A549 (cell line): ENCODE measurements at regions not wholly inside any gene's neighbourhood (a gene's known extent, or its start where the extent isn't known, plus 50 kb on each side); places are given as distances from the start of the nearest gene placed in this dataset.
A peak's percentile ranks its signal among the peaks of the same experiment; 100 is the strongest.

Source experiments
- ATAC-seq, 2 experiments: fragments of 200-7000 bp in 1 of 2; fragments of >200 bp in 1 of 2; cut with Nextera tagmentation in 1 of 2; cut with Tn5 transposase in 1 of 2; 3 replicates each; pipeline versions ENCODE4 v1.8.0 to v1.9.1; 2018 to 2020; ENCODE audit warnings: mild to moderate bottlenecking in 1 of 2, moderate library complexity in 1 of 2
- CTCF ChIA-PET: fragments of 300-600 bp; sonication (Branson Sonifier 250); formaldehyde crosslinking; extraction: SDS; loops from one replicate; lab custom pipeline; 2021; ENCODE audit warnings: antibody characterized with exemption, inconsistent platforms; lab: Yijun Ruan, JAX
- POLR2A ChIA-PET: fragments of 350-600 bp; formaldehyde crosslinking; extraction: SDS; loops from one replicate; lab custom pipeline; 2021; ENCODE audit warnings: antibody characterized with exemption, inconsistent platforms; lab: Yijun Ruan, JAX
- DNase-seq, 2 experiments: peaks; one replicate each; pipeline versions ENCODE4 v3.0.0 to v3.0.0-alpha.2; 2011 to 2016; ENCODE audit warnings: low read depth in 1 of 2, low spot score in 1 of 2
- FAIRE-seq: peaks from 2 replicates; lab custom pipeline; 2011; peaks lifted over from hg19 to GRCh38; lab: Jason Lieb, UNC
- H3K27ac ChIP-seq, 2 experiments: fragments of >200 bp; sonication (Bioruptor Twin); formaldehyde crosslinking; 3 replicates each; pipeline ENCODE4 v1.5.1; 2016 to 2017
- H3K4me1 ChIP-seq: fragments of >200 bp; sonication (Bioruptor Twin); formaldehyde crosslinking; 3 replicates; pipeline ENCODE4 v1.6.1; 2016
- H3K4me2 ChIP-seq: fragments of >200 bp; sonication (Bioruptor Twin); formaldehyde crosslinking; 3 replicates; pipeline ENCODE4 v1.6.1; 2016
- H3K4me3 ChIP-seq: fragments of >200 bp; sonication (Bioruptor Twin); formaldehyde crosslinking; 3 replicates; pipeline ENCODE4 v1.5.1; 2016
- H3K9me3 ChIP-seq: fragments of >200 bp; sonication (Bioruptor Twin); formaldehyde crosslinking; 3 replicates; pipeline ENCODE4 v1.6.1; 2016
- BCL3 ChIP-seq: fragments of >200 bp; sonication (Bioruptor Twin); formaldehyde crosslinking; IDR thresholded peaks from 3 replicates; pipeline ENCODE4 v1.6.1; 2016
- BHLHE40 ChIP-seq: IDR thresholded peaks from 2 replicates; pipeline ENCODE4 v1.6.1; 2012; ENCODE audit warnings: low read depth, low read length, inconsistent platforms
- CTCF ChIP-seq: fragments of >200 bp; sonication (Bioruptor Twin); formaldehyde crosslinking; IDR thresholded peaks from 3 replicates; pipeline ENCODE4 v1.5.1; 2016
- EHMT2 ChIP-seq: fragments of 200-600 bp; sonication (generic); IDR thresholded peaks from 2 replicates; pipeline ENCODE4 v1.6.1; 2016; ENCODE audit warnings: antibody characterized with exemption, low read depth, mild to moderate bottlenecking, moderate library complexity
- ESRRA ChIP-seq: fragments of 150-350 bp; IDR thresholded peaks from 2 replicates; pipeline ENCODE4 v1.6.1; 2014; ENCODE audit warnings: mild to moderate bottlenecking, low read length, borderline replicate concordance
- FOSB ChIP-seq: fragments of 250-450 bp; sonication (Bioruptor Pico); IDR thresholded peaks from 2 replicates; pipeline ENCODE4 v1.5.0; 2020; ENCODE audit warnings: mild to moderate bottlenecking, moderate library complexity
- GATA3 ChIP-seq: IDR thresholded peaks from 2 replicates; pipeline ENCODE4 v1.6.1; 2012; ENCODE audit warnings: borderline replicate concordance
- HEYL ChIP-seq: fragments of 250-450 bp; sonication (Bioruptor Pico); IDR thresholded peaks from 2 replicates; pipeline ENCODE4 v1.8.0; 2021; ENCODE audit warnings: mild to moderate bottlenecking, moderate library complexity
- HOXA7 ChIP-seq: fragments of 250-450 bp; sonication (Bioruptor Pico); IDR thresholded peaks from 2 replicates; pipeline ENCODE4 v1.5.0; 2020; ENCODE audit warnings: mild to moderate bottlenecking, moderate library complexity
- HOXB13 ChIP-seq: fragments of 250-450 bp; sonication (Bioruptor Pico); IDR thresholded peaks from 2 replicates; pipeline ENCODE4 v1.5.0; 2020; ENCODE audit warnings: low read depth, mild to moderate bottlenecking, moderate library complexity
- JUNB ChIP-seq: fragments of >200 bp; sonication (Bioruptor Twin); formaldehyde crosslinking; IDR thresholded peaks from 2 replicates; pipeline ENCODE4 v1.6.1; 2016
- KDM1A ChIP-seq: fragments of 200-600 bp; sonication (generic); IDR thresholded peaks from 2 replicates; pipeline ENCODE4 v1.6.1; 2016; ENCODE audit warnings: low read depth, mild to moderate bottlenecking
- KDM5A ChIP-seq: fragments of 200-600 bp; sonication (generic); IDR thresholded peaks from 2 replicates; pipeline ENCODE4 v1.6.1; 2016; ENCODE audit warnings: antibody characterized with exemption, mild to moderate bottlenecking
- MAFK ChIP-seq: fragments of 450-650 bp; IDR thresholded peaks from 2 replicates; pipeline ENCODE4 v1.6.1; 2014; ENCODE audit not compliant: partially characterized antibody
- MAX ChIP-seq: IDR thresholded peaks from 2 replicates; pipeline ENCODE4 v1.6.1; 2012
- MYC ChIP-seq: IDR thresholded peaks from 2 replicates; pipeline ENCODE4 v1.6.1; 2012; ENCODE audit warnings: mild to moderate bottlenecking, inconsistent platforms, low read length, improper control_type of control experiment, borderline replicate concordance
- NFE2L2 ChIP-seq: fragments of 150-350 bp; conservative IDR thresholded peaks from 2 replicates; pipeline ENCODE4 v1.6.1; 2014; ENCODE audit warnings: low read length
- PBX3 ChIP-seq: IDR thresholded peaks from 2 replicates; pipeline ENCODE4 v1.6.1; 2012
- PHF8 ChIP-seq: fragments of 200-600 bp; sonication (generic); IDR thresholded peaks from 2 replicates; pipeline ENCODE4 v1.6.1; 2016; ENCODE audit warnings: low read depth, mild to moderate bottlenecking, antibody characterized with exemption, moderate library complexity, borderline replicate concordance
- POLR2A ChIP-seq: IDR thresholded peaks from 2 replicates; pipeline ENCODE4 v1.6.1; 2012; ENCODE audit warnings: mild to moderate bottlenecking, low read length
- RARB ChIP-seq: fragments of 250-450 bp; sonication (Bioruptor Pico); IDR thresholded peaks from 2 replicates; pipeline ENCODE4 v1.8.0; 2021; ENCODE audit warnings: mild to moderate bottlenecking, moderate library complexity
- SREBF2 ChIP-seq: fragments of 450-650 bp; IDR thresholded peaks from 2 replicates; pipeline ENCODE4 v1.6.1; 2014; ENCODE audit warnings: mild to moderate bottlenecking, moderate library complexity
- TFCP2L1 ChIP-seq: fragments of 250-450 bp; sonication (Bioruptor Pico); IDR thresholded peaks from 2 replicates; pipeline ENCODE4 v1.5.0; 2021; ENCODE audit warnings: mild to moderate bottlenecking
- TP53 ChIP-seq: fragments of 250-450 bp; sonication (Bioruptor Pico); IDR thresholded peaks from 2 replicates; pipeline ENCODE4 v1.5.0; 2021; ENCODE audit warnings: mild to moderate bottlenecking, moderate library complexity
- USF2 ChIP-seq: fragments of 450-650 bp; IDR thresholded peaks from 2 replicates; pipeline ENCODE4 v1.6.1; 2014; ENCODE audit warnings: antibody characterized with exemption
- ZC3H11A ChIP-seq: fragments of 450-650 bp; IDR thresholded peaks from 2 replicates; pipeline ENCODE4 v1.6.1; 2014; ENCODE audit warnings: antibody characterized with exemption, mild to moderate bottlenecking
- ZFP36 ChIP-seq: fragments of 450-650 bp; IDR thresholded peaks from 2 replicates; pipeline ENCODE4 v1.6.1; 2014; ENCODE audit warnings: borderline replicate concordance; ENCODE audit not compliant: partially characterized antibody
- ZNF302 ChIP-seq: fragments of 250-450 bp; sonication (Bioruptor Pico); IDR thresholded peaks from 2 replicates; pipeline ENCODE4 v1.9.0; 2021; ENCODE audit warnings: inconsistent platforms, mild to moderate bottlenecking, moderate library complexity
- ZSCAN20 ChIP-seq: fragments of 250-450 bp; sonication (Bioruptor Pico); IDR thresholded peaks from 2 replicates; pipeline ENCODE4 v1.8.0; 2022; ENCODE audit warnings: mild to moderate bottlenecking, moderate library complexity
- WGBS: methylation state at CpG from one replicate; pipeline ENCODE4 v1.1.6; 2017; ENCODE audit errors: missing lambda C conversion rate; 5-methylcytosine and 5-hydroxymethylcytosine counted together

DNA sequence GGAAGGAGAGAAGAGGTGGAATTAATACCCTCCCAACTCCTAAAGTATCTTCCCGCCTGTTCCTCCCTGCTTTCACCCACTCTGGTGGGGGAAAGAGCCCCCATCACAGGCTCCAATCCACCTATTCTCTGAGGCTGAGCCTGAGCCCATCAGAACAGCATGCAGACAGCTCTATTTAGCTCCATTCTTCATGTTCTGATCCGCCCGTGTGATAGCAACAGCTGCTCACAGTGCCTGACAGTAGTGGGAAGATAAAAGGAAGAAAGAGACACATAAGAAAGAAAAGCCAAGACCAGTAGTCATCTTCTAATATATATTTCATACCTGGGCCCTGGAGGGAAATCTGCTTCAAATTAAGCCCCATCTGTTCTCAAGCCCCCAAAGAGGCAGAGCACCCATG is 80.3 kb upstream of the AKIP1 start:
- ChIA-PET POLR2A (no interaction called here), CTCF (no interaction called here)
- H3K4me2 ChIP-seq, result no peak overlapping the region
- TF ChIP-seq ZSCAN20 (CRISPR knock-in tag), result no peak
- no peak for TF ChIP-seq BHLHE40
- no peak for TF ChIP-seq CTCF
- TF ChIP-seq MAX, result no peak
- no peak overlapping the region for H3K27ac ChIP-seq
- no peak for ATAC-seq
- no peak for FAIRE-seq
- H3K4me1 ChIP-seq, result peaks cover 29% of the 10 kb centered on the region
- H3K4me3 ChIP-seq, result no peak overlapping the region
- WGBS, result 87% methylated on average over 3 of the region's 3 CpGs
- no peaks in the 10 kb centered on the region for H3K9me3 ChIP-seq
- DNase-seq, result no peak

DNA sequence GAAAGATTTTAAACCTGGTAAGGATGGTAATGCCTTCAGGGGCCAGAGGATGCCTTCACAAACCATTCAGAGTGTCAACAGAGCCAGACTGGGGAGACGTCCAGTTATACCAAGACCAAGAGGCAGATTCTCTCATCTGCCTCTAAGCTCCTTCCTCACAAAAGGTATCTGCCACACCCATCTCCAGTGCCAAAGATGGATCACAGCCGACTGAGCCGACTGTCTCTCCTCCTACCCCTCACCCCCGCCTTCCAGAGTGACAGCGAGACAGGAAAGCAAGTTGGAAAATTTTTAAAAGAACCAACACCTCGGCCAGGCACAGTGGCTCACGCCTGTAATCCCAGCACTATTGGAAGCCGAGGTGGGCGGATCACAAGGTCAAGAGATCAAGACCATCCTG is 79.1 kb upstream of the AKIP1 start:
- ChIA-PET CTCF (interaction anchor here (1.0 to 1.3 kb wide), 2 partner anchors 18 to 19 kb away, joined by 3 read pairs; no protein-coding TSS in a partner anchor), POLR2A (interaction anchor here (0.7 kb wide), 1 partner anchor 32 kb away, joined by 12 read pairs; no protein-coding TSS in a partner anchor)
- TF ChIP-seq MAFK (no peak), TP53 (CRISPR knock-in tag) (no peak), BHLHE40 (no peak), EHMT2 (no peak), HOXB13 (no peak), TFCP2L1 (no peak), BCL3 (no peak), USF2 (no peak), HOXA7 (CRISPR knock-in tag) (no peak), GATA3 (no peak), HEYL (CRISPR knock-in tag) (no peak)
- Histone ChIP-seq H3K9me3 (no peaks in the 10 kb centered on the region), H3K4me3 (no peak overlapping the region), H3K4me1 (peaks cover 21% of the 10 kb centered on the region; the same call in 2 of the 3 replicates), H3K4me2 (no peak overlapping the region), H3K27ac (no peak overlapping the region)
- DNase-seq (no peak), ATAC-seq (no peak), FAIRE-seq (no peak)
- 78% methylated on average over 9 of the region's 9 CpGs for WGBS

DNA sequence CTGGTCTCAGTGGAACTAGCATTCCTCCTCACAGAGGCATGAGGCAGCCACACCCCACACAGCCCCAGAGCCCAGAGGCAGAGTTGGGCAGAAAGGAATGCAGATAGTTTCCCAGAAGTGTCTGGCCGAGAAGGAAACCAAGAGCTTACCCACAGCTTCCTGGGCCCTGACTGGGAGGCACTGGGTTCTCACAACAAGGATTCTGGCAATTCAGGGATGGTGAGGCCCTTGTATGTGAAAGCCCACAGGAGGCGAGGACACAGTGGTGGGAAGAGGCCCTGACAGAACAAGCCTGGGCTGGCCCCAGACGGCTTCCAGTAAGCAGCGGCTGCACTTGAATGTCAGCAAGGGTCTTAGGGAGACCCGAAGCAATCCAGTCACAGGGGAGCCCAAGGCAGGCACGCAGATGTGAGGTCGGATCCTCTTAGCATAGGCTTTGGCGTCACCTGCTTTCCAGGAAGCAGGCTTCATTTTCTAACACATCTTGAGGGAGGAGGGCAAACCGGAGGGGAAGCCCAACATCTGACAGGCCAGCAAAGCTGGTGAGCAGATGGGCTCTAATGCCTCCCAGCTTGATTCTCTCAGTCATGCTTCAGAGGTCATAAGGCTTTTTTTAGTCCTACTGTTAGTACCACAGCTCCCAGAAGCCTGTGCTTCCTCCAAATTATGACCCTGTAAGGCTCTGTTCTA is 78.3 kb upstream of the AKIP1 start:
- 74% methylated on average over 9 of the region's 9 CpGs for WGBS
- DNase-seq (no peak), FAIRE-seq (no peak), ATAC-seq (peak in 1 of 2 experiments; percentile 62; a peak in 3 of 6 replicates)
- no peak overlapping the region for H3K4me2 ChIP-seq
- no peaks in the 10 kb centered on the region for H3K9me3 ChIP-seq
- CTCF ChIA-PET, result interaction anchor here (1.0 to 1.6 kb wide), 3 partner anchors 19 to 26 kb away, joined by 3 read pairs; no protein-coding TSS in a partner anchor
- peak overlapping the region in 1 of 2 experiments; percentile 63; a peak in 3 of 6 replicates for H3K27ac ChIP-seq
- H3K4me1 ChIP-seq, result peaks cover 17% of the 10 kb centered on the region; the same call in 2 of the 3 replicates
- POLR2A ChIA-PET, result no interaction called here
- H3K4me3 ChIP-seq, result no peak overlapping the region
- TF ChIP-seq KDM5A, result no peak
- no peak for TF ChIP-seq ZFP36
- TF ChIP-seq JUNB, result no peak
- TF ChIP-seq MYC, result no peak
- TF ChIP-seq CTCF, result no peak
- no peak for TF ChIP-seq ZC3H11A
- TF ChIP-seq FOSB, result no peak
- no peak for TF ChIP-seq HOXB13
- no peak for TF ChIP-seq KDM1A
- TF ChIP-seq RARB (CRISPR knock-in tag), result no peak
- TF ChIP-seq EHMT2, result no peak
- TF ChIP-seq SREBF2, result no peak
- TF ChIP-seq ZNF302, result no peak
- no peak for TF ChIP-seq NFE2L2
- TF ChIP-seq ESRRA, result no peak
- no peak for TF ChIP-seq POLR2A
- no peak for TF ChIP-seq PBX3
- TF ChIP-seq PHF8, result no peak
